Mesothelial cell of epicardium (in vitro differentiated cells): ENCODE measurements at regions not wholly inside any gene's neighbourhood (a gene's known extent, or its start where the extent isn't known, plus 50 kb on each side); places are given as distances from the start of the nearest gene placed in this dataset.

Experiments used
- DNase-seq, 2 experiments: peaks; one replicate each; pipeline ENCODE4 v3.0.0; 2021; ENCODE audit warnings: low spot score in 2 of 2; ENCODE audit not compliant: unreplicated experiment in 2 of 2
- H3K27ac Mint-ChIP-seq: 2 replicates; pipeline ENCODE4 v1.8.0; 2021; ENCODE audit warnings: mixed read lengths
- H3K27me3 Mint-ChIP-seq: 2 replicates; pipeline ENCODE4 v1.8.0; 2021; ENCODE audit warnings: low read depth, mixed read lengths
- H3K36me3 Mint-ChIP-seq: 2 replicates; pipeline ENCODE4 v1.8.0; 2021; ENCODE audit warnings: mixed read lengths
- H3K4me1 Mint-ChIP-seq: 2 replicates; pipeline ENCODE4 v1.8.0; 2021; ENCODE audit warnings: mixed read lengths
- H3K4me3 Mint-ChIP-seq: 2 replicates; pipeline ENCODE4 v1.8.0; 2021; ENCODE audit warnings: mild to moderate bottlenecking, moderate library complexity, mixed read lengths
- H3K9me3 Mint-ChIP-seq: 2 replicates; pipeline ENCODE4 v1.8.0; 2021; ENCODE audit warnings: mixed read lengths
- TF ChIP-seq, protein P1 (sequence below): fragments of 200-600 bp; sonication (generic); IDR thresholded peaks from one replicate; pipeline ENCODE4 v1.5.0; 2021; ENCODE audit warnings: antibody characterized with exemption; ENCODE audit not compliant: unreplicated experiment

DNA sequence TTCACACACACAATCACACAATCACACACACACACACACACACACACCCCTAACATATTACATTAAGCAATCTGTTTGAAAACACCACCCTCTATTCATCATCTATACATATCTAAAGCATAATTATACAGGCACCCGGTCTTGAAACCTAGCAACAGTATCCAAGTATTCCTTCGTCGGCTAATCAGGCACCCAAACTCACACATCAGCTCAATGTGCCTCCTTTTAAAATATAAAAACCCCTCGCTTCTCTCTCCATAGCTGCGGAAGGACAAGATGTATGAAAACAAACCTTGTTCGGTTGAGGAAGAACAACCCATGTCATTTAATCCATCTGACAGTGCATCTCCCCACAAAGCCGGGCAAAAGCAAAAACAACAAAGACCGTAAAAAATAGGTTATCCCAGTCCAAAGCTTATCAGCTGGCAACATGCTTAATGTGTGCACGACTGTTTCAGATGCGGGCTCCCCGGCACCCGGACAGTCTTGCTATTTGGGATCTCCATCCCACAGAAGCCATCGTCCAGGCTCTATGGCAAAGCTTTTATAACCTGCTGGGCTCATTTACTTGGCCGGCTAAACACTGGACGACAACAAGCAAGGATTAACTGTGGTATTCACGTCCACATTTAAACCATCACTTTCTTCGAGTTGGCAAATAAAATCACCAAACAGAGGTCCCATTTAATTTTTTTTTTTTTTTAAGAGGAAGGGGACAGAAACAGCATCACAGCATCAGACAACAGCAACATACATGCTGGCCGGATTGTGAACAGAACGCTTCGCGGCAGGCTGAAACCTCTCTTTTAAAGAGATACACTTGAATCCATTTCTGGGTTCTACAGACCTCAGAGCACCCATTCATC lies 365.5 kb downstream of the SHANK2 start:
- no peak for DNase-seq
- Mint-ChIP-seq H3K9me3 (no peaks in the 10 kb centered on the region), H3K4me1 (no peaks in the 10 kb centered on the region), H3K4me3 (no peak overlapping the region), H3K27me3 (peaks cover 4% of the 10 kb centered on the region), H3K36me3 (no peaks in the 10 kb centered on the region), H3K27ac (no peak overlapping the region)
- TF ChIP-seq, protein P1, sequence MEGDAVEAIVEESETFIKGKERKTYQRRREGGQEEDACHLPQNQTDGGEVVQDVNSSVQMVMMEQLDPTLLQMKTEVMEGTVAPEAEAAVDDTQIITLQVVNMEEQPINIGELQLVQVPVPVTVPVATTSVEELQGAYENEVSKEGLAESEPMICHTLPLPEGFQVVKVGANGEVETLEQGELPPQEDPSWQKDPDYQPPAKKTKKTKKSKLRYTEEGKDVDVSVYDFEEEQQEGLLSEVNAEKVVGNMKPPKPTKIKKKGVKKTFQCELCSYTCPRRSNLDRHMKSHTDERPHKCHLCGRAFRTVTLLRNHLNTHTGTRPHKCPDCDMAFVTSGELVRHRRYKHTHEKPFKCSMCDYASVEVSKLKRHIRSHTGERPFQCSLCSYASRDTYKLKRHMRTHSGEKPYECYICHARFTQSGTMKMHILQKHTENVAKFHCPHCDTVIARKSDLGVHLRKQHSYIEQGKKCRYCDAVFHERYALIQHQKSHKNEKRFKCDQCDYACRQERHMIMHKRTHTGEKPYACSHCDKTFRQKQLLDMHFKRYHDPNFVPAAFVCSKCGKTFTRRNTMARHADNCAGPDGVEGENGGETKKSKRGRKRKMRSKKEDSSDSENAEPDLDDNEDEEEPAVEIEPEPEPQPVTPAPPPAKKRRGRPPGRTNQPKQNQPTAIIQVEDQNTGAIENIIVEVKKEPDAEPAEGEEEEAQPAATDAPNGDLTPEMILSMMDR, result no peak

GRCh38 chr11:70887542-70887827 lies 364.9 kb downstream of the SHANK2 start:
- no peak for DNase-seq
- H3K27me3 Mint-ChIP-seq, result peaks cover 4% of the 10 kb centered on the region
- H3K27ac Mint-ChIP-seq, result no peak overlapping the region
- H3K9me3 Mint-ChIP-seq, result no peaks in the 10 kb centered on the region
- no peaks in the 10 kb centered on the region for H3K36me3 Mint-ChIP-seq
- no peaks in the 10 kb centered on the region for H3K4me1 Mint-ChIP-seq
- H3K4me3 Mint-ChIP-seq, result no peak overlapping the region
- TF ChIP-seq, protein P1, result no peak

DNA sequence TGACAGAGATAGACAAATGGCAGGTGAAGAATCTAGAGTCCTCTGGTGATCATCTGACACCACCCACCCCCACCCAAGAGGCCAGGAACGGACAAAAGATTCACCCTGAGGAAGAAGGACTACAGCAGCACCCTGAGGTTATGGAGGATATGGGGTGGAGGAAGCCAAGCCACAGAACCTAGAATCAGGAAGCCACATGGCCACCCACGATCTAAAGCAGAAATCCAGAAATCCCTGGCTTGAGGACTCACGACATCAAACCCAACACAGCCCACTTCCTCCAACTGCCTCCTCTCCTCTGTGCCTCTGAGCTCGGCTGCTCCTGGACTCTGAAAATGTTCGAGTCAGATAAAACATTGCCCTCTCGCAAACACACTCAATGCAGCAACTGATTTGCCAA lies 364.3 kb downstream of the SHANK2 start:
- H3K27ac Mint-ChIP-seq, result no peak overlapping the region
- DNase-seq, result no peak
- no peak overlapping the region for H3K4me3 Mint-ChIP-seq
- peaks cover 4% of the 10 kb centered on the region for H3K27me3 Mint-ChIP-seq
- H3K9me3 Mint-ChIP-seq, result no peaks in the 10 kb centered on the region
- H3K4me1 Mint-ChIP-seq, result no peaks in the 10 kb centered on the region
- TF ChIP-seq, protein P1, result no peak
- H3K36me3 Mint-ChIP-seq, result no peaks in the 10 kb centered on the region

- TF ChIP-seq, protein P1, result no peak
- Mint-ChIP-seq H3K9me3 (no peaks in the 10 kb centered on the region), H3K36me3 (no peaks in the 10 kb centered on the region), H3K27ac (no peak overlapping the region), H3K4me3 (no peak overlapping the region), H3K27me3 (peaks cover 4% of the 10 kb centered on the region), H3K4me1 (no peaks in the 10 kb centered on the region)
- DNase-seq, result no peak
Observed at GRCh38 chr11:70889411-70889810, 363.0 kb downstream of the SHANK2 start.

- H3K4me1 Mint-ChIP-seq, result no peaks in the 10 kb centered on the region
- no peak overlapping the region for H3K27ac Mint-ChIP-seq
- no peaks in the 10 kb centered on the region for H3K27me3 Mint-ChIP-seq
- TF ChIP-seq, protein P1, result no peak
- peaks cover 1% of the 10 kb centered on the region for H3K9me3 Mint-ChIP-seq
- H3K36me3 Mint-ChIP-seq, result no peaks in the 10 kb centered on the region
- no peak overlapping the region for H3K4me3 Mint-ChIP-seq
- DNase-seq, result no peak
Observed at GRCh38 chr11:70891844-70892380, 360.5 kb downstream of the SHANK2 start.
